ENCODE measurements at regions not wholly inside any gene's neighbourhood (a gene's known extent, or its start where the extent isn't known, plus 50 kb on each side); places are given as distances from the start of the nearest gene placed in this dataset.

DNA sequence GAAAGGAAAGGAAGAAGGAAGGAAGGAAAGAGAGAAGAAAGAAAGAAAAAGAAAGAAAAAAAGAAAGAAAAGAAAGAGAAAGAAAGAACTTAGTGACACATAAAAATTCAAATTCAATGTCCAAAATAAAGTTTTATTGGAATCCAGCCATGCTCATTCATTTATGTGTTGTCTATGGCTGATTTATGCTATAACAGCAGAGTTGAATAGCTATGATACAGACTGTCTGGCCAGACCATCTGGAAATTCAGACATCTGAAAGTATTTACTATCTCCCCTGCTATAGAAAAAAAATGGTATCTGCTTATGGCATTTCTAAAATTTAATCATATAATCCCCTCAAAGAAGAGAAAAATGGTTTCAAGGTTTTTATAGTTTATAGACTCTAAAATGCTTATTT, 79.4 kb upstream of the RRP15 start:
- TF ChIP-seq, protein P1, sequence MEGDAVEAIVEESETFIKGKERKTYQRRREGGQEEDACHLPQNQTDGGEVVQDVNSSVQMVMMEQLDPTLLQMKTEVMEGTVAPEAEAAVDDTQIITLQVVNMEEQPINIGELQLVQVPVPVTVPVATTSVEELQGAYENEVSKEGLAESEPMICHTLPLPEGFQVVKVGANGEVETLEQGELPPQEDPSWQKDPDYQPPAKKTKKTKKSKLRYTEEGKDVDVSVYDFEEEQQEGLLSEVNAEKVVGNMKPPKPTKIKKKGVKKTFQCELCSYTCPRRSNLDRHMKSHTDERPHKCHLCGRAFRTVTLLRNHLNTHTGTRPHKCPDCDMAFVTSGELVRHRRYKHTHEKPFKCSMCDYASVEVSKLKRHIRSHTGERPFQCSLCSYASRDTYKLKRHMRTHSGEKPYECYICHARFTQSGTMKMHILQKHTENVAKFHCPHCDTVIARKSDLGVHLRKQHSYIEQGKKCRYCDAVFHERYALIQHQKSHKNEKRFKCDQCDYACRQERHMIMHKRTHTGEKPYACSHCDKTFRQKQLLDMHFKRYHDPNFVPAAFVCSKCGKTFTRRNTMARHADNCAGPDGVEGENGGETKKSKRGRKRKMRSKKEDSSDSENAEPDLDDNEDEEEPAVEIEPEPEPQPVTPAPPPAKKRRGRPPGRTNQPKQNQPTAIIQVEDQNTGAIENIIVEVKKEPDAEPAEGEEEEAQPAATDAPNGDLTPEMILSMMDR (IDR thresholded peaks at IDR 0.05; ENCODE audit: low read depth, low read length, poor library complexity, severe bottlenecking) = no peak
- TF ChIP-seq EZH2phosphoT487 (IDR thresholded peaks at IDR 0.05; ENCODE audit: borderline replicate concordance, low read length) = no peak
